HG03469 (cell line): ENCODE measurements at regions not wholly inside any gene's neighbourhood (a gene's known extent, or its start where the extent isn't known, plus 50 kb on each side); places are given as distances from the start of the nearest gene placed in this dataset.
A peak's percentile ranks its signal among the peaks of the same experiment; 100 is the strongest.

Source experiments
- ATAC-seq: cut with Tn5 transposase; IDR thresholded peaks from one replicate; pipeline ENCODE4 v1.9.1; 2021; ENCODE audit warnings: mild to moderate bottlenecking, moderate library complexity, moderate number of reproducible peaks; ENCODE audit not compliant: unreplicated experiment

GRCh38 chr6:80673367-80673766 is 566.9 kb downstream of the BCKDHB start:
- ATAC-seq: no peak

- no peak for ATAC-seq
Observed at GRCh38 chr6:80667006-80667405, 560.5 kb downstream of the BCKDHB start.

GRCh38 chr6:80658926-80659325 is 552.5 kb downstream of the BCKDHB start:
- ATAC-seq: no peak

- no peak for ATAC-seq
Observed at GRCh38 chr6:80647156-80647555, 540.7 kb downstream of the BCKDHB start.

- ATAC-seq: no peak
Observed at GRCh38 chr6:80643881-80644280, 537.4 kb downstream of the BCKDHB start.

GRCh38 chr6:80642452-80642851 is 536.0 kb downstream of the BCKDHB start:
- ATAC-seq: no peak

GRCh38 chr6:80641591-80641990 is 535.1 kb downstream of the BCKDHB start:
- no peak for ATAC-seq

GRCh38 chr6:80640176-80640575 is 533.7 kb downstream of the BCKDHB start:
- no peak for ATAC-seq

- ATAC-seq: no peak
Observed at GRCh38 chr6:80639181-80639629, 532.7 kb downstream of the BCKDHB start.

- peak; percentile 83 for ATAC-seq
Observed at GRCh38 chr6:80638213-80639055, 532.0 kb downstream of the BCKDHB start.

GRCh38 chr6:80637312-80637711 is 530.8 kb downstream of the BCKDHB start:
- no peak for ATAC-seq

GRCh38 chr6:80636689-80637088 is 530.2 kb downstream of the BCKDHB start:
- no peak for ATAC-seq

GRCh38 chr6:80633412-80633811 is 526.9 kb downstream of the BCKDHB start:
- ATAC-seq: no peak

GRCh38 chr6:80625405-80625804 is 518.9 kb downstream of the BCKDHB start:
- ATAC-seq: no peak

- no peak for ATAC-seq
Observed at GRCh38 chr6:80623066-80623815, 516.8 kb downstream of the BCKDHB start.

GRCh38 chr6:80622641-80623040 is 516.2 kb downstream of the BCKDHB start:
- no peak for ATAC-seq

GRCh38 chr6:80618953-80619352 is 512.5 kb downstream of the BCKDHB start:
- ATAC-seq: no peak

GRCh38 chr6:80610846-80611245 is 504.4 kb downstream of the BCKDHB start:
- no peak for ATAC-seq

- no peak for ATAC-seq
Observed at GRCh38 chr6:80608881-80609280, 502.4 kb downstream of the BCKDHB start.

- no peak for ATAC-seq
Observed at GRCh38 chr6:80607811-80608391, 501.4 kb downstream of the BCKDHB start.

GRCh38 chr6:80605165-80605989 is 498.9 kb downstream of the BCKDHB start:
- ATAC-seq: peak; percentile 67
